H1 (cell line): ENCODE measurements at regions not wholly inside any gene's neighbourhood (a gene's known extent, or its start where the extent isn't known, plus 50 kb on each side); places are given as distances from the start of the nearest gene placed in this dataset.

ENCODE experiments used
- CTCF ChIA-PET: fragments of 300-600 bp; sonication (Branson Sonifier 250); formaldehyde crosslinking; loops from one replicate; lab custom pipeline; 2021; ENCODE audit not compliant: partially characterized antibody; lab: Charles Lee
- POLR2A ChIA-PET: fragments of 300-600 bp; sonication (Branson Sonifier 250); formaldehyde crosslinking; loops from one replicate; lab custom pipeline; 2021; ENCODE audit warnings: inconsistent platforms; ENCODE audit not compliant: partially characterized antibody; lab: Charles Lee
- DNase-seq, 2 experiments: peaks; one replicate each; pipeline versions ENCODE4 v3.0.0 to v3.0.0-alpha.2; 2010 to 2022; ENCODE audit warnings: low spot score in 2 of 2, low read depth in 1 of 2, mixed read lengths in 1 of 2
- FAIRE-seq: peaks from 2 replicates; lab custom pipeline; 2011; peaks lifted over from hg19 to GRCh38; lab: Jason Lieb, UNC
- H2AFZ ChIP-seq: 2 replicates; pipeline ENCODE4 v1.8.1; 2012; ENCODE audit warnings: low read length, inconsistent platforms
- H2AK5ac ChIP-seq: 2 replicates; pipeline ENCODE4 v1.6.1; 2013; ENCODE audit warnings: low read depth, low read length
- H2BK120ac ChIP-seq: replicated peaks from 2 replicates; pipeline ENCODE3; 2013; ENCODE audit warnings: low read depth, low read length, inconsistent platforms
- H2BK12ac ChIP-seq: 2 replicates; pipeline ENCODE4 v1.6.1; 2013; ENCODE audit warnings: low read depth, low read length
- H2BK15ac ChIP-seq: 2 replicates; pipeline ENCODE4 v1.6.1; 2013; ENCODE audit warnings: low read length
- H2BK20ac ChIP-seq: 2 replicates; pipeline ENCODE4 v1.6.1; 2013; ENCODE audit warnings: low read length
- H2BK5ac ChIP-seq: 2 replicates; pipeline ENCODE4 v1.6.1; 2013; ENCODE audit warnings: low read depth, low read length
- H3K14ac ChIP-seq: 2 replicates; pipeline ENCODE4 v1.6.1; 2013; ENCODE audit warnings: inconsistent platforms; ENCODE audit not compliant: insufficient read length
- H3K18ac ChIP-seq: 2 replicates; pipeline ENCODE4 v1.6.1; 2013; ENCODE audit warnings: low read length; ENCODE audit errors: extremely low read depth
- H3K23ac ChIP-seq: 2 replicates; pipeline ENCODE4 v1.6.1; 2013; ENCODE audit warnings: inconsistent platforms; ENCODE audit not compliant: insufficient read length
- H3K23me2 ChIP-seq: 2 replicates; pipeline ENCODE4 v1.6.1; 2013; ENCODE audit warnings: low read depth, low read length
- H3K27ac ChIP-seq: 2 replicates; pipeline ENCODE4 v1.6.1; 2011; ENCODE audit warnings: low read depth, low read length, inconsistent platforms
- H3K27me3 ChIP-seq, 4 experiments: replicated peaks in 1 of 4; 1 replicate in 1 of 4; 2 replicates in 3 of 4; pipeline versions ENCODE4 v1.6.1 to v1.8.1; 2011 to 2013; ENCODE audit warnings: low read length in 3 of 4, mild to moderate bottlenecking in 3 of 4, inconsistent platforms in 2 of 4, mixed read lengths in 2 of 4, moderate library complexity in 1 of 4; ENCODE audit not compliant: control insufficient read depth in 3 of 4, insufficient read depth in 3 of 4; ENCODE audit errors: extremely low read depth in 1 of 4
- H3K36me3 ChIP-seq, 4 experiments: 2 replicates each; pipeline versions ENCODE4 v1.6.1 to v1.8.1; 2011 to 2013; ENCODE audit warnings: mild to moderate bottlenecking in 4 of 4, low read length in 3 of 4, moderate library complexity in 2 of 4, control low read depth in 1 of 4, inconsistent platforms in 1 of 4; ENCODE audit not compliant: insufficient read depth in 4 of 4, control insufficient read depth in 2 of 4
- H3K4ac ChIP-seq: replicated peaks from 2 replicates; pipeline ENCODE3; 2013; ENCODE audit warnings: low read length, low read depth, mixed read lengths, inconsistent platforms; ENCODE audit not compliant: insufficient read length
- H3K4me1 ChIP-seq, 4 experiments: replicated peaks in 1 of 4; 1 replicate in 1 of 4; 2 replicates in 3 of 4; pipeline versions ENCODE4 v1.6.1 to v1.8.1; 2011 to 2013; ENCODE audit warnings: low read length in 3 of 4, inconsistent platforms in 2 of 4, mixed read lengths in 1 of 4; ENCODE audit not compliant: insufficient read depth in 4 of 4, control insufficient read depth in 3 of 4
- H3K4me2 ChIP-seq, 2 experiments: 2 replicates each; pipeline versions ENCODE4 v1.6.1 to v1.8.1; 2011 to 2013; ENCODE audit warnings: low read depth in 2 of 2, low read length in 2 of 2, control low read depth in 1 of 2, inconsistent platforms in 1 of 2, mild to moderate bottlenecking in 1 of 2; ENCODE audit not compliant: insufficient read depth in 1 of 2
- H3K4me3 ChIP-seq, 4 experiments: fragments of 200-600, 300-600 bp in 1 of 4; sonication (generic), shearing (Covaris generic), sonication (Bioruptor Twin) in 1 of 4; 2 replicates each; pipeline versions ENCODE4 v1.5.1 to v1.8.1; 2011 to 2016; ENCODE audit warnings: low read length in 4 of 4, low read depth in 3 of 4, control low read depth in 2 of 4, inconsistent platforms in 2 of 4, mild to moderate bottlenecking in 2 of 4, mixed read lengths in 1 of 4, moderate library complexity in 1 of 4; ENCODE audit not compliant: insufficient read depth in 2 of 4; ENCODE audit errors: extremely low read depth in 1 of 4
- H3K56ac ChIP-seq: replicated peaks from 2 replicates; pipeline ENCODE3; 2013; ENCODE audit warnings: low read depth, mild to moderate bottlenecking, mixed read lengths, low read length, inconsistent platforms; ENCODE audit not compliant: insufficient read length
- H3K79me1 ChIP-seq: 2 replicates; pipeline ENCODE4 v1.6.1; 2013; ENCODE audit warnings: low read depth, low read length, control low read depth
- H3K79me2 ChIP-seq, 2 experiments: 2 replicates each; pipeline versions ENCODE4 v1.6.1 to v1.8.1; 2012 to 2013; ENCODE audit warnings: low read length in 2 of 2, mild to moderate bottlenecking in 2 of 2, inconsistent platforms in 1 of 2; ENCODE audit not compliant: insufficient read depth in 2 of 2, control insufficient read depth in 1 of 2
- H3K9ac ChIP-seq, 4 experiments: replicated peaks in 1 of 4; 1 replicate in 1 of 4; 2 replicates in 3 of 4; pipeline versions ENCODE4 v1.6.1 to v1.8.1; 2011 to 2013; ENCODE audit warnings: low read depth in 3 of 4, low read length in 3 of 4, control low read depth in 2 of 4, mild to moderate bottlenecking in 2 of 4, moderate library complexity in 2 of 4, inconsistent platforms in 1 of 4; ENCODE audit errors: extremely low read depth in 1 of 4
- H3K9me3 ChIP-seq, 2 experiments: 2 replicates each; pipeline versions ENCODE4 v1.6.1 to v1.8.1; 2012 to 2013; ENCODE audit warnings: mild to moderate bottlenecking in 2 of 2, moderate library complexity in 2 of 2, control low read depth in 1 of 2, inconsistent platforms in 1 of 2, low read depth in 1 of 2, low read length in 1 of 2, mixed read lengths in 1 of 2; ENCODE audit not compliant: insufficient read depth in 2 of 2
- H4K20me1 ChIP-seq, 2 experiments: replicated peaks in 1 of 2; 2 replicates each; pipeline versions ENCODE3 to v1.8.1; 2011 to 2013; ENCODE audit warnings: inconsistent platforms in 2 of 2, low read length in 2 of 2, mild to moderate bottlenecking in 1 of 2; ENCODE audit not compliant: insufficient read depth in 2 of 2, control insufficient read depth in 1 of 2
- H4K5ac ChIP-seq: 2 replicates; pipeline ENCODE4 v1.6.1; 2013; ENCODE audit warnings: low read length, low read depth, mixed read lengths, inconsistent platforms; ENCODE audit not compliant: insufficient read length
- H4K8ac ChIP-seq: 2 replicates; pipeline ENCODE4 v1.8.0; 2013; ENCODE audit warnings: mild to moderate bottlenecking, moderate library complexity, low read length, inconsistent platforms; ENCODE audit not compliant: insufficient read depth; ENCODE audit errors: extremely low read depth
- H4K91ac ChIP-seq: replicated peaks from 2 replicates; pipeline ENCODE3; 2013; ENCODE audit warnings: low read length, mixed read lengths, inconsistent platforms; ENCODE audit not compliant: insufficient read length
- CREB1 ChIP-seq: IDR thresholded peaks from 2 replicates; pipeline ENCODE4 v1.6.1; 2012; ENCODE audit warnings: inconsistent platforms
- EZH2 ChIP-seq: fragments of 200-600 bp; sonication (generic); IDR thresholded peaks from 2 replicates; pipeline ENCODE4 v1.7.1; 2012; ENCODE audit warnings: low read depth, mild to moderate bottlenecking, moderate library complexity, low read length, inconsistent platforms; ENCODE audit not compliant: severe bottlenecking
- FOSL1 ChIP-seq: IDR thresholded peaks from 2 replicates; pipeline ENCODE4 v1.6.1; 2011; ENCODE audit warnings: mild to moderate bottlenecking, low read depth, low read length, moderate library complexity; ENCODE audit not compliant: insufficient read depth
- KDM4A ChIP-seq: IDR thresholded peaks from one replicate; pipeline ENCODE4 v1.7.1; 2012; ENCODE audit warnings: low read depth, mild to moderate bottlenecking, moderate library complexity, low read length, inconsistent platforms; ENCODE audit not compliant: severe bottlenecking
- KDM5A ChIP-seq: fragments of 200-600 bp; IDR thresholded peaks from 2 replicates; pipeline ENCODE4 v1.7.1; 2012; ENCODE audit warnings: mild to moderate bottlenecking, low read length, inconsistent platforms, mixed read lengths
- NANOG ChIP-seq: IDR thresholded peaks from 2 replicates; pipeline ENCODE4 v1.6.1; 2011; ENCODE audit warnings: low read length, low read depth, mild to moderate bottlenecking, inconsistent platforms; ENCODE audit not compliant: insufficient read depth, poor library complexity, severe bottlenecking
- NRF1 ChIP-seq: IDR thresholded peaks from 2 replicates; pipeline ENCODE4 v1.6.1; 2011; ENCODE audit warnings: mild to moderate bottlenecking, low read depth, low read length, improper control_type of control experiment
- POLR2A ChIP-seq, 2 experiments: IDR thresholded peaks; 1 replicate in 1 of 2; 2 replicates in 1 of 2; pipeline ENCODE4 v1.6.1; 2011; ENCODE audit warnings: low read depth in 2 of 2, low read length in 2 of 2, mild to moderate bottlenecking in 2 of 2; ENCODE audit errors: control extremely low read depth in 1 of 2
- RAD21 ChIP-seq, 2 experiments: IDR thresholded peaks in 1 of 2; conservative IDR thresholded peaks in 1 of 2; 2 replicates each; pipeline ENCODE4 v1.6.1; 2011; ENCODE audit warnings: low read depth in 2 of 2, low read length in 2 of 2, improper control_type of control experiment in 1 of 2, inconsistent platforms in 1 of 2, mild to moderate bottlenecking in 1 of 2, moderate library complexity in 1 of 2
- RNF2 ChIP-seq: fragments of 200-900, 300-1000 bp; sonication (generic); IDR thresholded peaks from 2 replicates; pipeline ENCODE4 v1.7.1; 2016; ENCODE audit warnings: borderline replicate concordance, low read depth, mild to moderate bottlenecking, antibody characterized with exemption, low read length; ENCODE audit not compliant: poor library complexity, severe bottlenecking; ENCODE audit errors: missing control alignments
- SIX5 ChIP-seq: IDR thresholded peaks from 2 replicates; pipeline ENCODE4 v1.6.1; 2011; ENCODE audit warnings: mild to moderate bottlenecking, low read depth, low read length
- SP2 ChIP-seq: IDR thresholded peaks from 2 replicates; pipeline ENCODE4 v1.6.1; 2012; ENCODE audit warnings: mild to moderate bottlenecking, low read length, inconsistent platforms
- TF ChIP-seq, protein P1 (sequence below), 3 experiments: IDR thresholded peaks; 1 replicate in 2 of 3; 2 replicates in 1 of 3; pipeline versions ENCODE4 v1.5.1 to v1.6.1; 2011; ENCODE audit warnings: low read length in 3 of 3, mild to moderate bottlenecking in 3 of 3, inconsistent platforms in 2 of 3, low read depth in 1 of 3, moderate library complexity in 1 of 3; ENCODE audit not compliant: insufficient read depth in 1 of 3; ENCODE audit errors: control extremely low read depth in 1 of 3

DNA sequence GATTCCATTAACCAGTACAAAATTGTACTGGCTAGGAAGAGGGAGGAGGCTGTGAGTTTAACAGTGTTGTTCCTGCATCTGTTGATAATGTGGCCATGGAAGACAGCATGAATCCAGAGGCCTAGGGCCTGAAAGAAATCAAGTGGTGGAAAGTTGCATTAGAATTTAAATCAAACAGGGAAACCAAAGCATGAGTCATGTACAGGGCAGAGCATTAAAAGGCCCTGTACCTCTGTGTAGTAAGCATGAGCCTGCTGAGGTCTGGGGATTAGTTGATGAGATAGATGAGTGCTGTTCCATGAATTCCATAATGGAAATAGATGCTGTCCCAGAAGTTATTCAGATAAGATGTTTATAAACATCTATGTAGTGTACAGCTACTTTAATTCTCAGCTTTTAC is 58.3 kb downstream of the MID1IP1 start:
- no peak overlapping the region for H3K4ac ChIP-seq
- no peak overlapping the region for H3K18ac ChIP-seq
- no peak overlapping the region for H3K23ac ChIP-seq
- no peak overlapping the region for H3K14ac ChIP-seq
- H2BK20ac ChIP-seq: no peak overlapping the region
- no peak overlapping the region for H2AK5ac ChIP-seq
- H4K5ac ChIP-seq: no peak overlapping the region
- no peak overlapping the region for H3K27ac ChIP-seq
- no peaks in the 10 kb centered on the region for H3K79me2 ChIP-seq
- no peak overlapping the region for H4K8ac ChIP-seq
- H4K20me1 ChIP-seq: no peaks in the 10 kb centered on the region
- H3K4me1 ChIP-seq: no peaks in the 10 kb centered on the region
- no peak overlapping the region for H4K91ac ChIP-seq
- H3K79me1 ChIP-seq: no peaks in the 10 kb centered on the region
- ChIA-PET POLR2A (no interaction called here), CTCF (interaction anchor here (0.5 kb wide), 1 partner anchor 29 kb away, joined by 3 read pairs; no protein-coding TSS in a partner anchor)
- no peak for DNase-seq
- no peaks in the 10 kb centered on the region for H3K23me2 ChIP-seq
- no peak for FAIRE-seq
- H3K9me3 ChIP-seq: no peaks in the 10 kb centered on the region
- no peak overlapping the region for H2BK120ac ChIP-seq
- no peaks in the 10 kb centered on the region for H3K36me3 ChIP-seq
- H3K4me2 ChIP-seq: no peak overlapping the region
- no peak overlapping the region for H2AFZ ChIP-seq
- H2BK5ac ChIP-seq: no peak overlapping the region
- H3K9ac ChIP-seq: no peak overlapping the region
- H3K27me3 ChIP-seq: no peaks in the 10 kb centered on the region
- no peak overlapping the region for H2BK15ac ChIP-seq
- no peak overlapping the region for H2BK12ac ChIP-seq
- H3K4me3 ChIP-seq: no peak overlapping the region
- no peak overlapping the region for H3K56ac ChIP-seq
- TF ChIP-seq SIX5 (no peak), SP2 (no peak), KDM4A (no peak), FOSL1 (no peak), RNF2 (no peak), RAD21 (IDR thresholded peaks at IDR 0.05 in 1 of 2, conservative IDR thresholded peaks at IDR 0.05 in 1 of 2; ENCODE audit: low read depth in 2 of 2, low read length in 2 of 2) (no peak), NRF1 (no peak), NANOG (no peak), CREB1 (no peak), EZH2 (no peak), POLR2A (IDR thresholded peaks at IDR 0.05; ENCODE audit: control extremely low read depth in 1 of 2, low read depth in 2 of 2, low read length in 2 of 2) (no peak), KDM5A (no peak)
- TF ChIP-seq, protein P1, sequence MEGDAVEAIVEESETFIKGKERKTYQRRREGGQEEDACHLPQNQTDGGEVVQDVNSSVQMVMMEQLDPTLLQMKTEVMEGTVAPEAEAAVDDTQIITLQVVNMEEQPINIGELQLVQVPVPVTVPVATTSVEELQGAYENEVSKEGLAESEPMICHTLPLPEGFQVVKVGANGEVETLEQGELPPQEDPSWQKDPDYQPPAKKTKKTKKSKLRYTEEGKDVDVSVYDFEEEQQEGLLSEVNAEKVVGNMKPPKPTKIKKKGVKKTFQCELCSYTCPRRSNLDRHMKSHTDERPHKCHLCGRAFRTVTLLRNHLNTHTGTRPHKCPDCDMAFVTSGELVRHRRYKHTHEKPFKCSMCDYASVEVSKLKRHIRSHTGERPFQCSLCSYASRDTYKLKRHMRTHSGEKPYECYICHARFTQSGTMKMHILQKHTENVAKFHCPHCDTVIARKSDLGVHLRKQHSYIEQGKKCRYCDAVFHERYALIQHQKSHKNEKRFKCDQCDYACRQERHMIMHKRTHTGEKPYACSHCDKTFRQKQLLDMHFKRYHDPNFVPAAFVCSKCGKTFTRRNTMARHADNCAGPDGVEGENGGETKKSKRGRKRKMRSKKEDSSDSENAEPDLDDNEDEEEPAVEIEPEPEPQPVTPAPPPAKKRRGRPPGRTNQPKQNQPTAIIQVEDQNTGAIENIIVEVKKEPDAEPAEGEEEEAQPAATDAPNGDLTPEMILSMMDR (IDR thresholded peaks at IDR 0.05; ENCODE audit: control extremely low read depth in 1 of 3, insufficient read depth in 1 of 3, low read depth in 1 of 3, low read length in 3 of 3): no peak
